HG02763 (cell line): ENCODE measurements at regions not wholly inside any gene's neighbourhood (a gene's known extent, or its start where the extent isn't known, plus 50 kb on each side); places are given as distances from the start of the nearest gene placed in this dataset.

Experiments used
- ATAC-seq: cut with Tn5 transposase; IDR thresholded peaks from one replicate; pipeline ENCODE4 v1.9.1; 2021; ENCODE audit warnings: mild to moderate bottlenecking, moderate library complexity; ENCODE audit not compliant: unreplicated experiment

DNA sequence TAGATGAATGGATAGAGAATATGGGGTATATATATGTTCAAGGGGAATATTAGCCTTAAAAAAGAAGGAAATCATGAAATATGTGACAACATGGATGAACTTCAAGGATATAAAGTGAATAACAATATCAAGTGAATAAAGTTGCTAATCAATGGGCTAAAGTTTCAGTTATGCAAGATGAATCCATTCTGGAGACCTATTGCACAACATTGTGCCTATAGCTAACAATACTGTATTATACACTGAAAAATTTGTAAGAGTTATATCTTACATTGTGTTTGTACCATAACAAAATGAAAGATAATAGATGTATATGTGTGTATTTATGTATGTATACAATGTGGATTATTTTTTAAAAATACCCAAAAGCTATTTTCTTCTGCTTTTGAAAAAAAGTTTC, 96.3 kb upstream of the DPYD start:
- ATAC-seq, result no peak

DNA sequence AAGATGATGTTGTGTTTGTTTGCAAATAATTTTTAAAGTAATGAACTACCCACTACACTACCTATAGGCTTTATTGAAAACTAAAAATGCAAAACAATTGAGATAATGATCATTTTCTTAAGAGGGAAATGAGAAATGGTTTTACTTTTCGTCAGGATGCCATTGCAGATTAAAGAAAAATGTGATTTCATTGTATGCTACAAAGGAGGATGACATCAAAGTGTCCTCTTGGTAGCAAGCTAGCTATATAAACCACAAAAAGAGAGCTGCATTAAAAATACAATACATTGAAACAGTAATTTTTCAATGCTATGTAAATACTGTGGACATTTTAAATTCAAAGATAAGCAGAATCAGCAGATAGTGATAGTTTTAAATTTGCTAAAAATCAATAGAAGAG, 87.5 kb upstream of the DPYD start:
- no peak for ATAC-seq

DNA sequence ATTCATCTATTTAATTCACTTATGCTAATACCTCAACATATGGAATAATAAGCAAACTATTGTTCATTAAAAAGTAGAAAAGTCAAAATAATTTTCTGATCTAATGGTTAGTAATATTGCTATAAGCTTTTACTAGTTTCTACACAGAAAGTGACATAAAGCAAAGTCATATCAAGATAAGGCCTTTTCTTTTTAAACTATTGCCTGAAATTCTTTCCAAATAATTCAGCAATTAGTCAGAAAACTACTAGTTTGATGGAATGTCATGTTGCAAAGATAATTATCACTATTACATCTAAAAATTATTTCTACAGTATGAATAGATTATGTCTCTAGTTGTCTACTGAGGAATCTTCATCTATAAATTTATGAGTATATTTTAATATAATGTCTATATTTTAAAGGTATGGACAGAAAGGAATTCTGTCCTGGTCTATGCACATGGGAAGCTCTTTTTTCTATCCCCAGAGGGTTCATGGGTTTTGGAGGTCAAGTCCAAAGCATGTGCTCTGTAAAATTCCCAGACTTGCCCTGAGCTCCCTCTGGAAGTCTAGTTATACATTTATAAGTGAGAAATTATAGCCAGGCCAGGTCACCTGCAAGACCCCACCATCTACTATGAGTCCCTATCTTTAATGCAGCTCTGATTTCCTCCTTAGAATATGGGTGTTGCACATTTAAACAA, 84.6 kb upstream of the DPYD start:
- ATAC-seq, result no peak

GRCh38 chr1:98003442-98003841, 82.6 kb upstream of the DPYD start:
- no peak for ATAC-seq

DNA sequence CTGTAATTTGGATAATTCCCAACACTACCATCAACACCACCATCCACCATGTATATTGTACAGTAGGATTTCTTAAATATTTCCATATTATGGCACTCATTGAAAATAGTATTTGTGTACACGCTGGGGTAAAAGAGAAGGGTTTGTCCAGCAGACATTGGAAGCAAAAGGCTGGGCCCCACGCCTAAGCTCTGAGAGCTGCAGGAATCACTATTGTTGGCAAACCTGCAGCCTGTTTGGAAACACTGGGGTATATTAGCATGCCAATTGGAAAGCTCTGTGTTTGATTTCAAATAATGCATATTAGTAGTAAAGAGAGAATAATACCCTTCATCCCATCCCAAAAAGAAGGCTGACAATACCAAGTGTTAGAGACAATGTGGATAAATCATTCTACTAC, 81.5 kb upstream of the DPYD start:
- ATAC-seq, result no peak

GRCh38 chr1:98001764-98002163, 80.9 kb upstream of the DPYD start:
- no peak for ATAC-seq

DNA sequence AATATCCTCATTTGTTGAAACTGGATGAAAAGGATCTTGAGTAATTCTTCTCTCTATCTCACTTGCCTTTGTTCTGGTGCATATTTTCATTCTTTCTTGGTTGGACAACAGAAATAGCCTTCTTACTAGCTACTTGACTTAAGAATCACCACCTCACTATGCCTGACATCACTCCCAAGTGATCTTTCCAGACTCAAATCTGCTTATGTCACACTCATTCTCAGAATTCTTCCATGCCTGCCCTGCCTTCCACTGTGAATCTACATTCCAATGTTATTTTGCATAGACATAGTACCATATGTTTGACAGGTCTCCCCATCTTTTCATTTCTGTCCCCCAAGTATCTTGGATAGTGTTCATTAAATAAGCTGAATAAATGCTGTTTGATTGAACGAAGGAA, 78.5 kb upstream of the DPYD start:
- ATAC-seq, result no peak

DNA sequence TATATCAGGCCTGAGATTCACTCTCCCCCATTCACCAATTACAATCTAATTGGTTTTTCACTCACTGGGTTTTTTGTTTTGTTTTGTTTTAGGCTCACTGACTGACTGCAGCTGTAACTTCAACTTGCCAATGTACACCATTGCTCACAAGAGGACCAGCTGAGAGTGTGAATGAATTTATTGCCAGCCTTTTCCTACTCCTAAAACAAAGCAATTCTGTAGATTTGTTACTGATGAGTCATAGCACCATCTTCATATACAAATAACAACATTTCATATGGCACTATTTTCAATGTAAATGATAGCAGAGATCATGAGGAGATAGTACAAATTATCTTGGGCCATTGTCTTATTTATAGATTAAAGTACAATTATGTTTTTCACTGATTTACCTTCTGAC, 76.0 kb upstream of the DPYD start:
- ATAC-seq, result no peak

- no peak for ATAC-seq
Measured at GRCh38 chr1:97989094-97989680, 68.4 kb upstream of the DPYD start.

- no peak for ATAC-seq
Measured at GRCh38 chr1:97986041-97987005, 65.5 kb upstream of the DPYD start.

- ATAC-seq, result no peak
Measured at GRCh38 chr1:97983126-97983525, 62.3 kb upstream of the DPYD start.

DNA sequence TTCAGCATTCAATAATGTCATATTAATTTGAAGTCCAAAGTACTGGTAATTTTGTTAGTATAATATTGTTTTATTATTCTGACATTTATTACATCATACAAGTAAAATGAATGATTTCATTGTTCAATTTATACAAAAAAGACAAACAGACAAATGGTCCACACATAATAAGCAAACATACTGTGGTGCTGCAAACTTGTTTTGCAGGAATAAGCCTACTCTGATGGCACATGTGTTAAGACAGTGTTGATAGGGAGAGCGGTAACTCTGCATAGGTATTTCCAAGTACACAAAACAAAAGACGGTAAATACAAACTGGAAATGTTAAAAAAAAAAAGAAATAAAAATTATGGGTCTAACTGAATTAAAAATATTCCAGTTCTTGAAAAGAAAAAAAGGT, 59.7 kb upstream of the DPYD start:
- no peak for ATAC-seq

- ATAC-seq, result no peak
Measured at GRCh38 chr1:97976801-97977200, 56.0 kb upstream of the DPYD start.
